Osteoblast (primary cell): ENCODE measurements at regions not wholly inside any gene's neighbourhood (a gene's known extent, or its start where the extent isn't known, plus 50 kb on each side); places are given as distances from the start of the nearest gene placed in this dataset.

Source experiments
- DNase-seq: peaks from one replicate; pipeline ENCODE4 v3.0.0; 2011; ENCODE audit warnings: low spot score, mixed read lengths; ENCODE audit not compliant: insufficient read length; ENCODE audit errors: missing footprints
- H2AFZ ChIP-seq: 2 replicates; pipeline ENCODE4 v1.6.0; 2011; ENCODE audit warnings: mild to moderate bottlenecking, low read length
- H3K27ac ChIP-seq: 2 replicates; pipeline ENCODE4 v1.5.1; 2011; ENCODE audit warnings: mild to moderate bottlenecking, low read depth, low read length, moderate library complexity
- H3K27me3 ChIP-seq: 2 replicates; pipeline ENCODE4 v1.6.0; 2012; ENCODE audit warnings: mild to moderate bottlenecking, control low read depth, inconsistent platforms, low read length, moderate library complexity; ENCODE audit not compliant: insufficient read depth
- H3K36me3 ChIP-seq: 2 replicates; pipeline ENCODE4 v1.5.1; 2011; ENCODE audit warnings: mild to moderate bottlenecking, low read length, control low read depth, moderate library complexity; ENCODE audit not compliant: insufficient read depth
- H3K4me1 ChIP-seq: 2 replicates; pipeline ENCODE4 v1.5.1; 2011; ENCODE audit warnings: mild to moderate bottlenecking, low read length, control low read depth, moderate library complexity; ENCODE audit not compliant: insufficient read depth
- H3K4me2 ChIP-seq: 2 replicates; pipeline ENCODE4 v1.6.0; 2011; ENCODE audit warnings: mild to moderate bottlenecking, low read length; ENCODE audit not compliant: insufficient read depth
- H3K4me3 ChIP-seq: fragments of 200-600 bp; sonication (generic); 3 replicates; pipeline ENCODE4 v1.5.1; 2012; ENCODE audit warnings: mild to moderate bottlenecking, low read length, inconsistent platforms; ENCODE audit not compliant: insufficient read depth
- H3K79me2 ChIP-seq: 2 replicates; pipeline ENCODE4 v1.6.0; 2012; ENCODE audit warnings: mild to moderate bottlenecking, low read length, control low read depth, inconsistent platforms; ENCODE audit not compliant: insufficient read depth
- H3K9me3 ChIP-seq: 2 replicates; pipeline ENCODE4 v1.5.1; 2011; ENCODE audit warnings: low read depth, low read length, control low read depth
- H4K20me1 ChIP-seq: 2 replicates; pipeline ENCODE4 v1.6.0; 2012; ENCODE audit warnings: mild to moderate bottlenecking, low read length, control low read depth; ENCODE audit not compliant: insufficient read depth
- CTCF ChIP-seq: IDR thresholded peaks from 2 replicates; pipeline ENCODE4 v1.5.1; 2011; ENCODE audit warnings: mild to moderate bottlenecking, low read depth, low read length, moderate library complexity; ENCODE audit errors: extremely low read depth

- TF ChIP-seq CTCF, result no peak
- Histone ChIP-seq H3K79me2 (no peaks in the 10 kb centered on the region), H3K4me2 (no peak overlapping the region), H3K36me3 (no peaks in the 10 kb centered on the region), H2AFZ (no peak overlapping the region), H3K9me3 (no peaks in the 10 kb centered on the region), H3K27ac (no peak overlapping the region), H3K27me3 (peaks cover 6% of the 10 kb centered on the region), H3K4me1 (no peaks in the 10 kb centered on the region), H3K4me3 (no peak overlapping the region), H4K20me1 (no peaks in the 10 kb centered on the region)
- no peak for DNase-seq
Observed at GRCh38 chr1:38105267-38105666, 58.7 kb upstream of the POU3F1 start.

- H2AFZ ChIP-seq, result no peak overlapping the region
- H3K36me3 ChIP-seq, result no peaks in the 10 kb centered on the region
- H4K20me1 ChIP-seq, result no peaks in the 10 kb centered on the region
- peaks cover 6% of the 10 kb centered on the region for H3K27me3 ChIP-seq
- no peak overlapping the region for H3K4me2 ChIP-seq
- TF ChIP-seq CTCF, result no peak
- H3K4me1 ChIP-seq, result no peaks in the 10 kb centered on the region
- DNase-seq, result no peak
- no peaks in the 10 kb centered on the region for H3K79me2 ChIP-seq
- no peak overlapping the region for H3K4me3 ChIP-seq
- H3K9me3 ChIP-seq, result no peaks in the 10 kb centered on the region
- no peak overlapping the region for H3K27ac ChIP-seq
Observed at GRCh38 chr1:38102636-38103035, 56.0 kb upstream of the POU3F1 start.

GRCh38 chr1:38101037-38101785 is 54.6 kb upstream of the POU3F1 start:
- H3K4me2 ChIP-seq, result no peak overlapping the region
- no peak for DNase-seq
- H3K9me3 ChIP-seq, result no peaks in the 10 kb centered on the region

More at GRCh38 chr1:38101037-38101785, 54.6 kb upstream of the POU3F1 start:
- no peak overlapping the region for H3K4me3 ChIP-seq
- TF ChIP-seq CTCF, result no peak
- no peaks in the 10 kb centered on the region for H3K36me3 ChIP-seq
- no peaks in the 10 kb centered on the region for H4K20me1 ChIP-seq
- no peak overlapping the region for H3K27ac ChIP-seq
- no peak overlapping the region for H2AFZ ChIP-seq
- H3K4me1 ChIP-seq, result no peaks in the 10 kb centered on the region
- peaks cover 6% of the 10 kb centered on the region for H3K27me3 ChIP-seq
- H3K79me2 ChIP-seq, result no peaks in the 10 kb centered on the region
